ENCODE measurements at regions not wholly inside any gene's neighbourhood (a gene's known extent, or its start where the extent isn't known, plus 50 kb on each side); places are given as distances from the start of the nearest gene placed in this dataset.

DNA sequence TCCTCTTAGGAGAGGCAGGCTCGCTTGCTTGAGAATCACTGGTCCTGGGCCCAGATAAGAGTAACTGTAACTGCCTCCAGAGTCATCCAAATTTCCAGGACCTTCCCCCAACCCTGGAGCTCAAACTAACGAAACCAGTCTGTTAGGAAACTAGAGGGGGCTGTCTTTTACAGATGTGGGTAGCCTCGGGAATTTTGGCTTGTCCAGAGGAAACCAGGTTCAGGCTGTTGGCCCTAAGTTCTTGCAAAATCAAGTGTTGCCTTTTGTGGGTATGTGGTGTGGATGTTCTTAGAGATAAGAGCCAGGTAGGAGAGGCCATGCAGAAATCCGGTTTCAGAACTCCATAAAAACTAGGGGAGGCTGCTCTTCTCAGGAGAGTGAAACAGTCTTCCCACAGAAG lies 125.0 kb upstream of the DLX2 start:
- WGBS, 2 donors = 85 to 87% methylated on average over 4 of the region's 4 CpGs
- Histone ChIP-seq H3K9me3 (no peaks in the 10 kb centered on the region), H3K4me1 (peaks cover 0 to 14% (median 0%) of the 10 kb centered on the region in 3 donors), H3K36me3 (no peaks in the 10 kb centered on the region), H3K4me3 (no peak overlapping the region), H3K27ac (no peak overlapping the region), H3K27me3 (no peaks in the 10 kb centered on the region)
- DNase-seq = no peak
- no peak for FAIRE-seq
- no peak for ATAC-seq
- intact Hi-C loops (cut with DNase I) = no loop called here
- TF ChIP-seq, protein P1, sequence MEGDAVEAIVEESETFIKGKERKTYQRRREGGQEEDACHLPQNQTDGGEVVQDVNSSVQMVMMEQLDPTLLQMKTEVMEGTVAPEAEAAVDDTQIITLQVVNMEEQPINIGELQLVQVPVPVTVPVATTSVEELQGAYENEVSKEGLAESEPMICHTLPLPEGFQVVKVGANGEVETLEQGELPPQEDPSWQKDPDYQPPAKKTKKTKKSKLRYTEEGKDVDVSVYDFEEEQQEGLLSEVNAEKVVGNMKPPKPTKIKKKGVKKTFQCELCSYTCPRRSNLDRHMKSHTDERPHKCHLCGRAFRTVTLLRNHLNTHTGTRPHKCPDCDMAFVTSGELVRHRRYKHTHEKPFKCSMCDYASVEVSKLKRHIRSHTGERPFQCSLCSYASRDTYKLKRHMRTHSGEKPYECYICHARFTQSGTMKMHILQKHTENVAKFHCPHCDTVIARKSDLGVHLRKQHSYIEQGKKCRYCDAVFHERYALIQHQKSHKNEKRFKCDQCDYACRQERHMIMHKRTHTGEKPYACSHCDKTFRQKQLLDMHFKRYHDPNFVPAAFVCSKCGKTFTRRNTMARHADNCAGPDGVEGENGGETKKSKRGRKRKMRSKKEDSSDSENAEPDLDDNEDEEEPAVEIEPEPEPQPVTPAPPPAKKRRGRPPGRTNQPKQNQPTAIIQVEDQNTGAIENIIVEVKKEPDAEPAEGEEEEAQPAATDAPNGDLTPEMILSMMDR (IDR thresholded peaks at IDR 0.05) = no peak

DNA sequence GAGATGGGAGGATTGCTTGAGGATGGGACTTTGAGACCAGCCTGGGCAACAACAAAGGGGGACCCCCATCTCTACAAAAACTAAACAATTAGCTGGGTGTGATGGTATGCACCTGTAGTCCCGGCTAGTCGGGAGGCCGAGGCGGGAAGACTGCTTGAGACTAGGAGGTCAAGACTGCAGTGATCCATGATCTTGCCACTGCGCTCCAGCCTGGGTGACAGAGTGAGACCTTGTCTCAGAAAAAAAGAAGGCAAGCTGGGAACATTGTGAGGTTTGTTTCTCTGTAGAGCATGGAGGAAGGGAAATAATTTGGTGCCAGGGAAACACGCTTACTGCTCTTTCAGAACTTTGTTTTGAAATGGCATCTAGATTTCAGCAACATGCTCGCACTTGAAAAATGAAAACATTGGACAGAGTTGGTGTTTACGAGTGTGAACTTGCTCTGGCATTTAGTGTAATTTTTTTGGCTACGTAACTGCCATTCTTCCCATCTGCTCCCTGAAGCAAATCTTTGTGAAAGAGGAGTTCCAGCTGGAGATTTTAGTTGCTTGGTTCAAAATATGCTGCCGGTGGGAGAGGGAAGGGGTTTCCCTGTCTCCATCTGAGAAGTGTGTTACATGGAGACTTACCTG lies 125.6 kb upstream of the DLX2 start:
- Histone ChIP-seq H3K27ac (no peak overlapping the region), H3K4me1 (peaks cover 0 to 14% (median 0%) of the 10 kb centered on the region in 3 donors)
- DNase-seq = no peak

DNA sequence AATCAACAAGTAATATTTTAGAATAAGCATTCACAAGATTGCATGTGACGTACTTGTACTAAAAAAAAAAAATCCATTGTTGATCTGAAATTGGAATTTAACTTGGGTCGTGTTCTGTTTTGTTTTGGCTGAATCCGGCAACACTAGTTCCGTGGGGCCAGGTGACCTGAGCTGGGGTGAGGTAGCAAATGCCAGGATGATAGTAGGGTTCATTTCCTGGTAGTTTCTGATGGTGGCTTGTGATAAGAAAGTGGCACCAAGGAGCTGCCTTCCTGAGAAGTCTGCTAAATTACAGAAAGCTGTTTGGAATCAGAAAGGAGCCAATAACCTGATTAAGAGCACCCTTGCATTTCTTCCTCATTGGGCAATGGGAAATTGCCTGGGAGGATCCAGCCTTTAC lies 126.4 kb upstream of the DLX2 start:
- FAIRE-seq (no peak), ATAC-seq (no peak), DNase-seq (no peak)
- WGBS, 2 donors = 68 to 77% methylated on average over 4 of the region's 4 CpGs
- TF ChIP-seq, protein P1 (IDR thresholded peaks at IDR 0.05) = no peak
- peaks cover 0 to 14% (median 0%) of the 10 kb centered on the region in 3 donors for H3K4me1 ChIP-seq
- H3K36me3 ChIP-seq = no peaks in the 10 kb centered on the region
- H3K27me3 ChIP-seq = no peaks in the 10 kb centered on the region
- H3K4me3 ChIP-seq = no peak overlapping the region
- no peaks in the 10 kb centered on the region for H3K9me3 ChIP-seq
- intact Hi-C loops (cut with DNase I) = no loop called here
- no peak overlapping the region for H3K27ac ChIP-seq

More for the DNA sequence above, 125.6 kb upstream of the DLX2 start:
- no peak for ATAC-seq
- no peaks in the 10 kb centered on the region for H3K9me3 ChIP-seq
- intact Hi-C loops (cut with DNase I) = no loop called here
- TF ChIP-seq, protein P1 (IDR thresholded peaks at IDR 0.05) = no peak
- 94 to 95% methylated on average over 10 of the region's 10 CpGs for WGBS, 2 donors
- FAIRE-seq = no peak
- no peak overlapping the region for H3K4me3 ChIP-seq
- no peaks in the 10 kb centered on the region for H3K36me3 ChIP-seq
- H3K27me3 ChIP-seq = no peaks in the 10 kb centered on the region

DNA sequence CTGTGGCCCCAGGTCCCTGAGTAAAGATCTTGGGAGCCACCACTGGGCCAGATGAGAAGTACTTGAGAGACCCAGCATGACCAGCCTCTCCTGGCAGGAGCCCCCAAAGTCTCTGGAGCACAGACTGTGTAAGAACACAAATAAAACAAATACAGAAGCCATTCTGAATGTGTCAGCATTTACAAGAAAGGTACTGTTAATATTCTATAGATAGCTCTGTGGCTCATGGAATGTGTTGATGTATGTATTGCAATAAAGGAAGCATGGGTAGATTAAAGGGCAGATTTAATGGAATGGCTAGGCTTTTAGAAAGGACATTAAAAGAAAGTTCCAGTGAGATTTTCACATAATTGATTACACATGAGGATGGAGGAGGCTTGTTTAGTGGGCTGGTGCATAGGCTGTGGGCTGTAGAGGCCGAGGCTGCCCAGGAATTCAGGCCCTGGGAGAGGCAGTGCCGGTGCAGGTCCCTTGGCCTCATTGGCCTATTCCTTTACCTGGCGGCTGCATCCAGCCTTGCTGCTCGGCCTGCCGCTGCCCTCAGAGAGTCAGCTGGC lies 127.7 kb upstream of the DLX2 start:
- DNase-seq (no peak), FAIRE-seq (no peak), ATAC-seq (no peak)
- H3K4me3 ChIP-seq = no peak overlapping the region
- no peaks in the 10 kb centered on the region for H3K27me3 ChIP-seq
- 76 to 90% methylated on average over 5 of the region's 5 CpGs for WGBS, 2 donors
- no peaks in the 10 kb centered on the region for H3K36me3 ChIP-seq
- H3K27ac ChIP-seq = no peak overlapping the region
- H3K9me3 ChIP-seq = no peaks in the 10 kb centered on the region
- peaks cover 0 to 18% (median 0%) of the 10 kb centered on the region in 3 donors for H3K4me1 ChIP-seq
- TF ChIP-seq, protein P1 (IDR thresholded peaks at IDR 0.05) = no peak
- intact Hi-C loops (cut with DNase I) = no loop called here

DNA sequence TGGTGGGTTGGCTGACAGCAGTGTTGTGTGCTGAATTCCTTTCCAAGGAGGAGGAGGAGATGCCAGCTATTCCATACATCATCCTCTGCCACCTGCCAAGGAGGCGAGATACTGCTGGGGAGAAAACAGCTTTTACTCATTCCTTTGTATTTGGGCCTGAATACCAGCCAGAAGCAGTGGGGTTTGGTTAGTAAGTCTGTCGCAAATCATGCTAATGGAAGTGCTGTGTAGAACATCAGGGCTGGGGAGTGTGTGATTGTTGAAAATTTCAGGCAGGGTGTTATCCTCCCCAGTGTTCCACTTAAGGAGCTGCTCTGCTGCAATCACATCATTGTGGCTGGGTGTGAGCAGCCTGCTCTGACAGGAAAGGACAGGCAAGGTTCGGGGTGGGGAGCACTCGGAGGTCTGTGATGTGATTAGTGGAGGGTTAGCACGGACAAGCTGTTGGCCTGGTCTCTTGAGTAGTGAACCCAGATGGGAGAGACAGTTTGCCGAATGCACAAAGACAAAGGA lies 128.2 kb upstream of the DLX2 start:
- Histone ChIP-seq H3K27ac (no peak overlapping the region), H3K4me1 (peaks cover 0 to 15% (median 0%) of the 10 kb centered on the region in 3 donors), H3K36me3 (no peaks in the 10 kb centered on the region), H3K4me3 (no peak overlapping the region), H3K9me3 (no peaks in the 10 kb centered on the region), H3K27me3 (no peaks in the 10 kb centered on the region)
- TF ChIP-seq, protein P1 (IDR thresholded peaks at IDR 0.05) = no peak
- DNase-seq (no peak), FAIRE-seq (no peak), ATAC-seq (no peak)
- WGBS, 2 donors = 92 to 95% methylated on average over 6 of the region's 6 CpGs
- intact Hi-C loops (cut with DNase I) = no loop called here
